ENCODE measurements at regions not wholly inside any gene's neighbourhood (a gene's known extent, or its start where the extent isn't known, plus 50 kb on each side); places are given as distances from the start of the nearest gene placed in this dataset.

- TF ChIP-seq, protein P1, sequence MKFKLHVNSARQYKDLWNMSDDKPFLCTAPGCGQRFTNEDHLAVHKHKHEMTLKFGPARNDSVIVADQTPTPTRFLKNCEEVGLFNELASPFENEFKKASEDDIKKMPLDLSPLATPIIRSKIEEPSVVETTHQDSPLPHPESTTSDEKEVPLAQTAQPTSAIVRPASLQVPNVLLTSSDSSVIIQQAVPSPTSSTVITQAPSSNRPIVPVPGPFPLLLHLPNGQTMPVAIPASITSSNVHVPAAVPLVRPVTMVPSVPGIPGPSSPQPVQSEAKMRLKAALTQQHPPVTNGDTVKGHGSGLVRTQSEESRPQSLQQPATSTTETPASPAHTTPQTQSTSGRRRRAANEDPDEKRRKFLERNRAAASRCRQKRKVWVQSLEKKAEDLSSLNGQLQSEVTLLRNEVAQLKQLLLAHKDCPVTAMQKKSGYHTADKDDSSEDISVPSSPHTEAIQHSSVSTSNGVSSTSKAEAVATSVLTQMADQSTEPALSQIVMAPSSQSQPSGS (CRISPR knock-in tag; IDR thresholded peaks at IDR 0.05) = no peak
- no peak for TF ChIP-seq ZNF501 (CRISPR knock-in tag; IDR thresholded peaks at IDR 0.05)
- no peak for TF ChIP-seq ZNF224 (CRISPR knock-in tag; IDR thresholded peaks at IDR 0.05)
- TF ChIP-seq EHMT2 (IDR thresholded peaks at IDR 0.05; ENCODE audit: borderline replicate concordance, low read depth, low read length) = no peak
- no peak for TF ChIP-seq RAD21 (CRISPR knock-in tag; IDR thresholded peaks at IDR 0.05)
Measured at GRCh38 chr2:176780348-176780747, 432.2 kb upstream of the HNRNPA3 start.

Data from HepG2 (cell line).